Dedifferentiated amniotic fluid mesenchymal stem cell (primary cell): ENCODE measurements at regions not wholly inside any gene's neighbourhood (a gene's known extent, or its start where the extent isn't known, plus 50 kb on each side); places are given as distances from the start of the nearest gene placed in this dataset.
A peak's percentile ranks its signal among the peaks of the same experiment; 100 is the strongest.

Source experiments
- DNase-seq: peaks from one replicate; pipeline ENCODE4 v3.0.0-alpha.2; 2016; ENCODE audit errors: extremely low spot score

DNA sequence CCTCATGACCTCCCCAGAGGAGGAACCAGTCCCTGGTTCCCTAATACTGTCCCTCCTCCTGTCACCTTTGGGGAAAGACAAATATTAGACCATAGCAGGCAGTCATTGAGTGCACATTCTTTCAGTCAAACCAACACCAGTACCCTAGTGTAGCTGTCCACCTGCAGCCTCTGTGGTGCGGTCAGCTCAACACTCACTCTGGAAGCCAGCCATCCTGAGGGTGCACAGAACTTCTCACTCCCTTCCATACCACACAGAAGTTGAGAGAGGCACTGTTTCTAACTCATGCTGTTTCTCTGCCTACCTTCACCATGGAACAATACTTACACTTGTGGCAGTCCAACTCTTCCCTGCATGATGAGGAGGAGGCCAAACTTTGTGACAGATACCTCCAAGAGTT, 175.6 kb upstream of the FOXN2 start:
- no peak for DNase-seq

DNA sequence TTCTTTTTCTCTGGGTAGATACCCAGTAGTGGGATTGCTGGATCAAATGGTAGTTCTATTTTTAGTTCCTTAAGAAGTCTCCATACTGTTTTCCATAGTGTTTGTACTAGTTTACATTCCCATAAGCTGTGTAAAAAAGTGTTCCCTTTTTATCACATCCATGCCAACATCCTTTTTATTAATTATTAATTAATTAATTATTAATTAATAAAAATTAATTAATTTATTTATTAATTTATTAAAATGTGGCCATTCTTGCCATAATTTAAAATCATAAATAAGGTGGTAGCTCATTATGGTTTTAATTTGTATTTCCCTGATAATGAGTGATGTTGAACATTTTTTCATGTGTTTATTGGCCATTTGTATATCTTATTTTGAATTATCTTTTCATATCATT, 173.9 kb upstream of the FOXN2 start:
- no peak for DNase-seq

DNA sequence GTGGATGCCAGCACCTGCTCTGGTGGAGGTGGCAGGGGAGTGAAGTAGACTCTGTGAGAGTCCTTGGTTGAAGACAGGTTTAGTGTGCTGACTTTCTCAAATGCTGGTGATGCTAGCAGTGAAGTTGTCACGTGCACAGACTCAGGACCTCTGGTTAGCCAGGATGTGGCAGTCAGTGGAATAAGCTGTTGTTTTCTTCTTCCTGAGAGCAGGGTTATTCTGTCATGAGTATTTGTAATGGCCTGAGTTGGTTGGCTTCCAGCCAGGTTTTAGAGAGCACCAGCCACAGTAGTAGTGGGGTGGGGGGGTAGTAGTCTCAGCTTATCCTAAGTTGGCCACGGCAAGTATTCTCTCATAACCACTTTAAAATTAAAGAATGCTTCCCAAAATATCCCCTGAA, 169.7 kb upstream of the FOXN2 start:
- DNase-seq = no peak

DNA sequence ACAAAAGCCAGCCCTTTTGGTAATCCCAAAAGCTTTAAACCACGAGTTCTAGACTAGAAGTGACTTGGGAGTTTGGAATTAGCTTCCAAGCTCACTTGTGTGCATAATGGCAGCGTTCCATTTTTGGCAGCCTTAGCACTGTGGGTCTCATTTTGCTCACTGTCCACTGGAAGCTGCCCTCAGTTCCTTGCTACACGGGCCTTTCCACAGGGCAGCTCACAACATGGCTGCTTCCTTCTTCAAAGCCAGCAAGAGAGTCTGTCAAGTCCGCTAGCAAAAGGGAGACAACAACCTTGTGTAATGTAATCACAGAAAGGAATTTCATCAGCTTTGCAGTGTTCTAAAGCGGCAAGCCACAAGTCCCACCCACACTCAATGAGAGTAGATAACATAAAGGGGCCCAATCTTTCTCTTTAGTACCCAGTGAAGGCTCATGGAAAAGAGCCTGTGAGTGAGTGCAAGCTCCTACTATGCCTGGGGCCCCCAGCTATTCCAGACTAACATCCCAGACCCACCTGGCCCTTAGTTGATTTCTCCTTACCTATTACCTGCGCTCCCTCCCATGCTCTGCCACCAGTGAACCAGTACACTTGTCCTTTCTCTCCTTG, 168.5 kb upstream of the FOXN2 start:
- DNase-seq = no peak

DNA sequence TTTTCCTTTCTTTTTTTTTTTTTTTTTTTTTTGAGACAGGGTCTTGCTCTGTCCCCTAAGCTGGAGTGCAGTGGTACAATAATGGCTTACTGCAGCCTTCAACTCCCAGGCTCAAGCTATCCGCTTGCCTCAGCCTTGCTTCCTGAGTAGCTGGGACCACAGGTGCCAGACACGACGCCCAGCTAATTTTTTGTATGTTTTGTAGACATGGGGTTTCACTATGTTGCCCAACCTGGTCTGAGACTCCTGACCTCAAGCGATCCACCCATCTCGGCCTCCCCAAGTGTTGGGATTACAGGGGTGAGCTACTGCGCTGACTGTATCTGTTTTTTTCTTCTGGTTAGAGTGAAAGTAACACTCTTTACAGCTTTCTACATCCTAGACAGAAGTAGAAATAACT, 167.9 kb upstream of the FOXN2 start:
- no peak for DNase-seq

DNA sequence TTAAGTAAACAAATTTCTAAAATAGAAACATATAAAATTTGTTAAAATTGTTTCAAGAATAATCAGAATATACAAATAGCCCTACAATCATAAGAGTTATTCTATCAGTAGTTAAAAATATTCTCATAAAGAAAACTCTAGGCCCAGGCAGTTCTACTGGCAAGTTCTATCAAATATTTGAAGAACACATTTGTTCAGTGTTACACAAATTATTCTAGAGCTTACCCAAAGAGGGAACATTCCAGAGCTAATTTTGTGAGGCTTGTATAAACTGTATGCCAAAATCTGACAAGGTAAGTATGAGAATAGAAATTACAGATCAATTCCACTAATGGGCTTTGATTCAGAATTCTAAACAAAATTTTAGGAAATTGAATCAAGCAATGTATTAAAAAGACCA, 166.8 kb upstream of the FOXN2 start:
- DNase-seq = no peak

DNA sequence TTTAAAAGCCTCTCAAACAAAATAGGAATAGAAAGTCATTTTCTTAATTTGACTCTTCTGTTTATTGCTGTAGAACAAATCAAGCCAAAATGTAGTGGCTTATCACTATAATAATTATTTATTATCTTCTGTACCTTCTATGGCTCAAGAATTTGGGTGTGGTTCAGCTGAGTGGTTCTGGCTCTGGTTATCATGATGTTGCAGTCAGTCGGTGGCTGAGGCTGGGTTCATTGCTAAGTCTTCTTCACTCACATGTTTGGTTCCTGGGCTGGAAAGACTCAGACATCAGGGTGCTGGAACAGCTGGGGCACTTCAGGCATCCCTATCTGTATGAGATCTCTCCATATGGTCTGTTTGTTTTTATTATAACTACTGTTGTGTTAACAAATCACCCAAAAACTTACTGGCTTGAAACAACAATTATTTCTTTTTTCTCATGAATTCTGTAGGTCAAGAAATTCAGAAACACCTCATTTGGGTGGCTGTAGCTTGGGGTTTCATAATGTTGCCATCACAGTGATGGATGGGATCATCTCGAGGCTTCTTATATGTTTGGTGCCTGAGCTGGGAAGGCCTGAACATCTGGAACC, 165.5 kb upstream of the FOXN2 start:
- DNase-seq = no peak

DNA sequence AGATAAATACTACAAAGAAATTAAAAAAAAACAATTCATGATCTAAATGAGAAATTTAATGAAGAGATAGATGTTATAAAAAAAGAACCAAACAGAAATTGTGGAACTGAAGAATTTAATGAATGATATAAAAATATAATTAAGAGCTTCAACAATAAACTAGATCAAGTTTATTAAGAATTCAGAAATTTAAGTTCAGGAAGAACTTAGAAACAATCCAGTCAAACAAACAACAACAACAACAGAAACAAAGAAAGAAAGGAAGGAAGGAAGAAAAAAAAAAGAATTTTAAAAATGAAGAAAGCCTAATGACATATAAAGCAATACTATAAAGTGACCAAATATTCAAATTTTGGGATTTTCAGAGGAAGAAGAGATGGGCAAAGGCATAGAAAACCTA, 157.3 kb upstream of the FOXN2 start:
- no peak for DNase-seq

DNA sequence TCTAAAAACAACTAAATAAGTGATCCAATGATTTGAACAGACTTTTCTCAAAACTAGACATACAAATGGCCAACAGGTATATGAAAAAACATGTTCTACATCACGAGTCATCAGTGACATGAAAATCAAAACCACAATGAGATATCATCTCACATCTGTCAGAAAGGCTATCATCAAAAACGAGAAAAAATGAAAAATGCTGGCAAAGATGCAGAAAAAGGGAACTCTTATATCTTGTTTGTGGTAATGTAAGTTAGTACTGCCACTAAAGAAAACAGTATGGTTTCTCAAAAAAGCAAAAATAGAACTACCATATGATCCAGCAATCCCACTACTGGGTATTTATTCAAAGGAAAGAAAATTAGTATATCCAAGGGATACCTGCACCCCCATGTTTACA, 152.9 kb upstream of the FOXN2 start:
- no peak for DNase-seq

DNA sequence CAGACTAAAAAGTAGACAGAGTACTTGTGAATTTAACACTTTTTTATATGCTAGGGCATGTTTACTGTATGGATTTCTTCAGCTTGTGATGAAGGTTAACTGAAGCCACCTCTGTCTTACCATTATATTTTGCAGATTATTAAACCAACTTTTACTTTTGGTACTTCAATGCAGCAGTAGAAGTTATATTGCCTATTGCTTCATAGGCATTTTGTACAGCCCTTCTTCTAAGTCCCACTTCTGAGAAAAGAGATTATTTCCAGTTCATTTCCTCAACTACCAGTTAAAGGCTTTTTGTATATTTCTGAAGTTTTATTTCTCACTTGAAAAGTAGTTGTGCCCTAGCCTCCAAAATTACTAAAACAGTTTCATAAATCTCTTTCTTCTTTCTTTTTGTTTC, 151.7 kb upstream of the FOXN2 start:
- DNase-seq = no peak

DNA sequence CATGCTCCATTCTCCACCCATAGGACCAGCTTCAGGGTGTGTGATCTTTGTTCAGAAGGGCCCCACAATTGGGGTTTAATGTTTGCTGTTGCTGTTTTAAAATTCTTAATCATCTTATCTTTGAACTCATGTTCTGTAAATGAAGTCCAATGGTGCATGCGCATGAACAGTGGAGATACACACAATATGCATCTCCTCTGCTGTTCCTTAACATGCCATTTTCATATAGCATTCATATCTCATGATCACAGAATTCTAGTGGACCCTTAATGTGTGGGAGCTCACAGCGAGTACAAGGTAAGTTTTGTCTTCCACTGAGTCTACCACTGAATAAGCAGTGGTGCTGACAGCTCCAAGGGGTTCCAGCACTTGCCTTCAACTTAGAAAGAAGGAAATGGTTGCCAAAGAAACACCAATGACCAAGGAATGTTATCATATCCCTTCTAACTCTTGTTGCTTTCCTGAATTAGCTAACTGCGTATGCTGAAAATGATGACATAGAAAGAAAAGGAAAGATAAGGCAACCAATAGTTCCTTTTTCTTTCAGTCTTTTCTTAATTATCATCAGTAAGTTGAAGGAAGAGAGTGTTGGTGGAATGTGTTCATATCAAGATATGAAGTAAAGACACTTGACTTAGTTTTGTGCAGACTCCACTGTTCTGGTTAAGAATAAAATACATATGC, 149.3 kb upstream of the FOXN2 start:
- DNase-seq = no peak

DNA sequence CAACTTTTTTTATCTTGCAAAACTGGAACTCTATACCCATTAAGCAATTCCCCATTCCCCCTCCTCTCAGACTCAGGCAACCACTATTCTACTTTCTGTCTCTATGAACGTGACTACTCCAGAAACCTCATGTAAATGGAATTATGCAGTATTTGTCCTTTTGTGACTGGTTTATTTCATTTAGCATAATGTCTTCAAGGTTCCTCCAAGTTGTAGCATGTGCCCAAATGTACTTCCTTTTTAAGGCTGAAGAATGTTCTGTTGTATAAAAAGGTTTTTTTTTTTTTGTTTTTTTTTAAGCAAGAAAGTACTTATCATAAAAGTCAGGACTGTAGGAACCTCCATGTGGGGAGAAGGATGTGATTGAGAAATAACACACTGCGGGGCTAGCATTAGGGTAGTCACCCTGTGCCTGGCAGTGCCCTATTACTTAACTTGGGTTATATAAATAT, 145.3 kb upstream of the FOXN2 start:
- DNase-seq = no peak

DNA sequence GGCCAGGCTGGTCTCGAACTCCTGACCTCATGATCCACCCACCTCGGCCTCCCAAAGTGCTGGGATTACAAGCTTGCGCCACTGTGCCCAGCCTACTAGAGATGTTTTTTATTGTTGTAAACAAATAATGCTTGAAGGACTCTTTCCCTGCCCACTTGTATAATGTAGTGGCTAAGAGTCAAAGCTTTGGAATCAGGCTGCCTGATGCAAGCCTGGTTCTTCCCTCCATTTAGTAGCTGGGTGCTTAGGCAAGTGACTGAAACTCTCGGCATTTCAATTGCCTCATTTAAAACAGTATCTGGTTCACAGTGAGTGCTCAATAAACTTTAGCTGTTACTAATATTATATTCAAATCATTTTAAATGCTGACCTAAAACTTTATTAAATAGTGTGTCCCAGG, 144.2 kb upstream of the FOXN2 start:
- DNase-seq = peak; percentile 22

DNA sequence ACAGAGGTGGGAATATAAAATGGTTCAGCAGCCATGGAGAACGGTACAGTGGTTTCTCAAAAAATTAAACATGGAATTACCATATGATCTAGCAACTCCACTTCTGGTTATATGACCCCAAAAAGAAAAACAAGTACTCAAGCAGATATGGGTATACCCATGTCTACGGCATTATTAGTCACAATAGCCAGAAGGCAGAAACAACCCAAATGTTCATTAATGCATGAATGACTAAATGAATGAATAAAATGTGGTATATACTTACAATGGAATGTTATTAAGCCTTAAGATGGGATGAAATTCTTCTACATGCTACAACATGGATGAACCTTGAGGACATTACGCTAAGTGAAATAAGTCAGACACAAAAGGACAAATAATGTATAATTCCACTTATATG, 141.3 kb upstream of the FOXN2 start:
- no peak for DNase-seq

DNA sequence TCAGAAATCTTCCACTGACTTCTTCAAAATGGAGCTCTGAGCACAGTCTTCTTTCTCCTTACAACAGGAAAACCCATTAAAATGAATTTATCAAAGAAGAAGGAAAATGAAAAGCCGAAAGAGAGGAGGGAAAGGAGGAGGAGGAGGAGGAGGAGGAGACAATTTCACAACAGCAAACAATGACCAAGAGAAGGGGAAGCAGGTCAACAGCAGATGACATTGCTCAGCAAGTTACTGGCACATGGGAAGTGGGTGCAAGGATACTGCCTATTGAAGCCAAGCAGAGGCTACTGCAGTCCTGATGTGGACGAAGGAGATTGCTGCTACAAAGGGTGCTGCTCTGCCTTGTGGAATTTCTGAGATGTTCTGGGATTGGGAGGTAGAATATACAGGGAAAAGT, 140.0 kb upstream of the FOXN2 start:
- DNase-seq = no peak

DNA sequence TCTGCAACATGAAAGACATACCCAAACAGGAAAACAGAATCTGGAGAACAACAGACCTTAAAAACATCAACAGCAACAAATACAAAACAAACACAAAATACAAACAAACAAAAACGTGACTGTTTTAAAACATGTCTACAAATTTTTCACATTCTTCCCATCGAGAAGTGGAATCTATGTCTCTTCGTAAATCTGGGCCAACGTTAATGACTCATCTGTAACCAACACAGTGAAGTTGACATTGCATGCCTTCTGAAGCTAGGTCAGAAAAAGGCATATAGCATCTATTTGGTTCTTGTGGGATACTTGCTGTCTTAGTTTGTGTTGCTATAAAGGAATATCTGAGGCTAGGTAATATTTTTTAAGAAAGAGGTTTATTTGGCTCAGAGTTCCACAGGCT, 139.2 kb upstream of the FOXN2 start:
- peak; percentile 60 for DNase-seq

DNA sequence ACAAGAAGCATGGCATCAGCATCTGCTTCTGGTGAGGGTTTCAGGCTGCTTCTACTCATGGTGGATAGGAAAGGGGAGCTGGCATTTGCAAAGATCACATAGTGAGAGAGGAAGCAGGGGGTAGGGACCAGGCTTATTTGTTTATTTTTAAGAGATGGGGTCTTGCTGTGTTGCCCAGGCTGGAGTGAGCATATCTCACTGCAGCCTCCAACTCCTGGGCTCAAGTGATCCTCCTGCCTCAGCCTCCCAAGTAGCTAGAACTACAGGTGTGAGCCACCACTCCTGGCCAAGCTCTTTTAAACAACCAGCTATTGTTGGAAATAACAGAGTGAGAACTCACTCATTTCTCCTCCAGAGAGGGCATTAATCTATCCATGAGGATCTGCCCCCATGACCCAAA, 138.8 kb upstream of the FOXN2 start:
- no peak for DNase-seq

DNA sequence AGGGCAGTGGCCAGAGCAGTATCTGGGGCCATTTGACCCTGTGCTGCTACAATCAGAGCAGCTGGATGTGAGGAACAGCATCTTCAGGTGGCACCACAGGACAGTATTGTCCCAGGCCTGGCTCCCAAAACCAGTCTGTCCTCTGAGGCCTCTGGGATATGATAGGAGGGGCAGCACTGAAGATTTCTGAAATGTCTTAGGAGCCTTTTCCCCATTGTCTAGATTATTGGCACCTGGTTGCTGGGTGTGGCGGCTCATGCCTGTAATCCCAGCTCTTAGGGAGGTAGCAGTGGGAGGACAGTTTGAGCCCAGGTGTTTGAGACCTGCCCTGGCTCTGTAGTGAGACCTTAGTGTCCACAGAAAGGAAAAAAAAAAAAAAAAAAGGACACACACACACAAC, 137.6 kb upstream of the FOXN2 start:
- no peak for DNase-seq

DNA sequence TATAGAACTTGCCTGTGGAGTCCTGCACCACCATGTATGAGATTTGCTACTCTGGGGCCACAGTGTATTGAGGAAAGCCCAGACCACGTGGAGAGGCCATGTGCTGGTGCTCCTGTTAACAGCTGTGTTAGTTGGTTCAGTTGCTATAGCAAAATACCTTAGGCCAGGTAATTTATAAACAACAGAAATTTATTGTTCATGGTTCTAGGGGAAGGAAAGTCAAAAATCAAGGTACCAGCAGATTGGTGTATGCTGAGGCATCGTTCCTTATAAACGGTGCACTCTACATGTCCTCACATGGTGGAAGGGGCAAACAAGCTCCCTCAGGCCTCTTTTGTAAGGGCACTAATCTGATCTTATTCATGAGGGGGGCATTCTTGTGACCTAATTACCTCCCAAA, 135.9 kb upstream of the FOXN2 start:
- DNase-seq = no peak

DNA sequence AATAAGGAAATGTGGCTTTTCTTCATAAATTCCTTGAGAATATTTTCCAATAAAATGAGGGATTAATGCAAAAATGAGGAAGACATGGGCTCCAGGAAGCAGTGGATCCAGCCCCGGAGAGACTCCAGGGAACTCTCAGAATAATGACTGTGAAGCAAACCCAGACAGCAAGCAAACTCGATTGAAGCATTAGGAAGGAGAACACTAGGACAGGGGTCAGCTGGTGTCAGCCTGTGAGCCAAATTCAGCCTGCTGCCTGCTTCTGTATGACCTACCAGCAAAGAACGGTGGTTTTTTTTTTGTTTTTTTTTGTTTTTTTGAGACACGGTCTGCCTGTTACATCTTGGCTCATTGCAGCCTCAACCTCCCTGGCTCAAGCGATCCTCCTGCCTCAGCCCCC, 133.9 kb upstream of the FOXN2 start:
- DNase-seq = no peak

DNA sequence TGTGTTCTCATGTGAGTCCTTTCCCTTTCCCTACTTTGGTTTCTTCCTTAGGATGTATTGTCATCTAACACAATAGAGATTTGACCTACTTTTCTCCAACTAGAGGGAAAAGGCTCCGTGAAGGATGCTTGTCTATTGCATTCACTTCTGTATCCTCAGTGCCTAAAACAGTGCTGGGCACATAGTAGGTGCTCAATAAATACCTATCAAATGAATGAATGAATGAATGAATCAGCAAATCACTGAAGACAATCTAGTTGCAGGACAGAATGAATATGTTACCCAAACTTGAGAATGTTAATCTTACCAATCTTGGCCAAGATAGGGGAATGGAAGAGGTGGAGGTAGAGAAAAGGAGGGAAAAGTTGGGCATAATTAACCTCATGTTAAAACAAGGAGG, 131.2 kb upstream of the FOXN2 start:
- DNase-seq = no peak

DNA sequence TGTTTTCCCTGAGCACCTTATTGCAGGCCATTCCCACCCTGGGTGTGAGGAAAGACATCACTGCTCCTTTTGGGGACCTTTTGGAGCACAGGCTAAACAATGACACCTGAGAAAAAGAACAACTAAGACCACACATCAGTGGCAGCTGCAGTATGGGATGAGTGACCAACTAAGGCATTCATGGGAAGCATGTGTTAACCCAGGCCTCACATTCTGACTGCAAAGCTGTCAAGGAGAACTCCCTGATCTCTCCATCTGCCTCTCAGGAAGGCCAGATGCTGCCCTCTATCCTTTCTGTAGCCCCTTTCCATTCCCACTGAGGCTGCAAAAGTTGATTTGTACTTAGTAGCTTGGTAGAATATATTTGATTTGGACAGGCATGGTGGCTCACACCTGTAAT, 130.5 kb upstream of the FOXN2 start:
- DNase-seq = no peak

DNA sequence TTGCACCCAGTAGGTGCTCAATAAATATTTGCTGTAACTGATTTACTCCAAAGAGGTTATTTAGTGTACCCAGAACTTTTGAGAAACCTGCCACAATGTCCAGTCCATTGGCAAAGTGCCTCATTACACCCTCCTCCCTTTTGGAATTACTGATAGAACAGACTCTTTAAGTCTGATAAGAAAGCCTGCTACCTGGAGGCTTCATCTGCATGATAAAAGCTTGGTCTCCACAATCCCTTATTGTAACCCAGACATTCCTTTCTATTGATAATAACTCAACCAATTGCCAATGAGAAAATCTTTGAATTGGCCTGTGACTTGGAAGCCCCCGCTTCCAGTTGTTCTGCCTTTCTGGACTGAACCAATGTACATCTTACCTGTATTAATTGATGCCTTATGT, 127.0 kb upstream of the FOXN2 start:
- DNase-seq = no peak
